GM18508 (cell line): ENCODE measurements at regions not wholly inside any gene's neighbourhood (a gene's known extent, or its start where the extent isn't known, plus 50 kb on each side); places are given as distances from the start of the nearest gene placed in this dataset.

ENCODE experiments used
- ATAC-seq: cut with Tn5 transposase; IDR thresholded peaks from one replicate; pipeline ENCODE4 v1.9.1; 2021; ENCODE audit warnings: moderate number of reproducible peaks; ENCODE audit not compliant: insufficient read depth, unreplicated experiment

GRCh38 chr2:200239216-200239615 lies 67.3 kb upstream of the SPATS2L start:
- ATAC-seq: no peak

- no peak for ATAC-seq
Measured at GRCh38 chr2:200242570-200242969, 63.9 kb upstream of the SPATS2L start.

GRCh38 chr2:200243441-200243840 lies 63.1 kb upstream of the SPATS2L start:
- ATAC-seq: no peak

GRCh38 chr2:200244111-200244510 lies 62.4 kb upstream of the SPATS2L start:
- no peak for ATAC-seq

- ATAC-seq: no peak
Measured at GRCh38 chr2:200247494-200247893, 59.0 kb upstream of the SPATS2L start.

GRCh38 chr2:200252265-200253067 lies 54.0 kb upstream of the SPATS2L start:
- no peak for ATAC-seq

GRCh38 chr2:200253639-200254038 lies 52.9 kb upstream of the SPATS2L start:
- ATAC-seq: no peak

GRCh38 chr2:200254773-200255172 lies 51.7 kb upstream of the SPATS2L start:
- no peak for ATAC-seq

- ATAC-seq: no peak
Measured at GRCh38 chr2:200255549-200255948, 50.9 kb upstream of the SPATS2L start.
